Mucosa of descending colon (tissue), 3 donors: ENCODE measurements at regions not wholly inside any gene's neighbourhood (a gene's known extent, or its start where the extent isn't known, plus 50 kb on each side); places are given as distances from the start of the nearest gene placed in this dataset.
"Not testable (repeated sequence)": the region's sequence is repeated elsewhere in the genome, so short reads cannot be mapped to it uniquely, and the experiment has no call there.

Experiments
- ATAC-seq: fragments of 200-7000 bp; cut with Tn5 transposase; one replicate; pipeline ENCODE4 v1.9.1; 2020; ENCODE audit warnings: mild to moderate bottlenecking, moderate library complexity
- DNase-seq, 3 donors: peaks; one replicate each; pipeline ENCODE4 v3.0.0-alpha.2; 2020
- H3K36me3 ChIP-seq: fragments of 200-600 bp; one replicate; pipeline ENCODE4 v1.8.0; 2021; ENCODE audit warnings: low read depth, mild to moderate bottlenecking
- H3K4me1 ChIP-seq: fragments of 200-600 bp; one replicate; pipeline ENCODE4 v1.8.0; 2021; ENCODE audit warnings: low read depth, mild to moderate bottlenecking
- H3K4me3 ChIP-seq: fragments of 200-600 bp; one replicate; pipeline ENCODE4 v1.8.0; 2021; ENCODE audit warnings: mild to moderate bottlenecking
- H3K9me3 ChIP-seq: fragments of 200-600 bp; one replicate; pipeline ENCODE4 v1.8.0; 2021; ENCODE audit warnings: mild to moderate bottlenecking
- intact Hi-C, 2 donors: fragments of 100-400 bp; cut with DNase I in 1 of 2; cut with micrococcal nuclease in 1 of 2; formaldehyde crosslinking; loops; one replicate each; pipeline versions ENCODE4 v1.11.0 to v1.11.1; 2022; cut with DNase I, micrococcal nuclease
- TF ChIP-seq, protein P1 (sequence below): fragments of 200-600 bp; IDR thresholded peaks from one replicate; pipeline ENCODE4 v1.8.0; 2022; ENCODE audit warnings: antibody characterized with exemption, mild to moderate bottlenecking
- donor health status: DM: no; HTN: no; CAD: no; lungs with moderate emphysema.
- donor health status: DM: no; HTN: no; CAD: no.
- donor health status: DM: no; HTN: yes; CAD: no.

- intact Hi-C loops: loop anchor here in 1 of 2 donors (5.0 kb wide), 1 partner anchor 93 kb away; no protein-coding TSS in a partner anchor
- ATAC-seq: no peak
These were observed 96.2 kb downstream of the RGS2 start for GRCh38 chr1:192905049-192905448.

DNA sequence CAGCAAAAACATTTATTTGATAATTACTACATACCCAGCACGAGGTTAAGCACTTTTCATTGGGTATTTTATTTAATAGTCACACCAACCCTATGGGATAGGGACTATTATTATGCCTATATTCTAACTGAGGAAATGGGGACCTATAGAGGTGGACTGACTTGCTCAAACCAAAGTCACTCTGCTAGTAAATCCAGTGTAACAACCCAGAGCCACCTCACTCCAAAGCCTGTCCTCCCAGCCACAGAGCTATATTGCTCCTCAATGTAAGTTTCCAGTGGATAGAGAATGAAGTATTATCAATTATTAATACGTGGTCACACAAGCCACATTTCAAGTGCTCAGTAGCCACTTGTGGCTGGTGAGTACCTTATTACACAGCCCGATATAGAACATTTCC, 97.5 kb downstream of the RGS2 start:
- no peak for ATAC-seq
- intact Hi-C loops: loop anchor here in 1 of 2 donors (5.0 kb wide), 1 partner anchor 94 kb away; no protein-coding TSS in a partner anchor
- H3K4me3 ChIP-seq: no peak overlapping the region
- DNase-seq: no peak
- no peaks in the 10 kb centered on the region for H3K4me1 ChIP-seq
- TF ChIP-seq, protein P1, sequence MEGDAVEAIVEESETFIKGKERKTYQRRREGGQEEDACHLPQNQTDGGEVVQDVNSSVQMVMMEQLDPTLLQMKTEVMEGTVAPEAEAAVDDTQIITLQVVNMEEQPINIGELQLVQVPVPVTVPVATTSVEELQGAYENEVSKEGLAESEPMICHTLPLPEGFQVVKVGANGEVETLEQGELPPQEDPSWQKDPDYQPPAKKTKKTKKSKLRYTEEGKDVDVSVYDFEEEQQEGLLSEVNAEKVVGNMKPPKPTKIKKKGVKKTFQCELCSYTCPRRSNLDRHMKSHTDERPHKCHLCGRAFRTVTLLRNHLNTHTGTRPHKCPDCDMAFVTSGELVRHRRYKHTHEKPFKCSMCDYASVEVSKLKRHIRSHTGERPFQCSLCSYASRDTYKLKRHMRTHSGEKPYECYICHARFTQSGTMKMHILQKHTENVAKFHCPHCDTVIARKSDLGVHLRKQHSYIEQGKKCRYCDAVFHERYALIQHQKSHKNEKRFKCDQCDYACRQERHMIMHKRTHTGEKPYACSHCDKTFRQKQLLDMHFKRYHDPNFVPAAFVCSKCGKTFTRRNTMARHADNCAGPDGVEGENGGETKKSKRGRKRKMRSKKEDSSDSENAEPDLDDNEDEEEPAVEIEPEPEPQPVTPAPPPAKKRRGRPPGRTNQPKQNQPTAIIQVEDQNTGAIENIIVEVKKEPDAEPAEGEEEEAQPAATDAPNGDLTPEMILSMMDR: no peak
- no peaks in the 10 kb centered on the region for H3K9me3 ChIP-seq
- no peaks in the 10 kb centered on the region for H3K36me3 ChIP-seq

More at GRCh38 chr1:192905049-192905448, 96.2 kb downstream of the RGS2 start:
- Histone ChIP-seq H3K4me1 (no peaks in the 10 kb centered on the region), H3K36me3 (no peaks in the 10 kb centered on the region), H3K4me3 (no peak overlapping the region), H3K9me3 (no peaks in the 10 kb centered on the region)
- no peak for DNase-seq
- TF ChIP-seq, protein P1: no peak

DNA sequence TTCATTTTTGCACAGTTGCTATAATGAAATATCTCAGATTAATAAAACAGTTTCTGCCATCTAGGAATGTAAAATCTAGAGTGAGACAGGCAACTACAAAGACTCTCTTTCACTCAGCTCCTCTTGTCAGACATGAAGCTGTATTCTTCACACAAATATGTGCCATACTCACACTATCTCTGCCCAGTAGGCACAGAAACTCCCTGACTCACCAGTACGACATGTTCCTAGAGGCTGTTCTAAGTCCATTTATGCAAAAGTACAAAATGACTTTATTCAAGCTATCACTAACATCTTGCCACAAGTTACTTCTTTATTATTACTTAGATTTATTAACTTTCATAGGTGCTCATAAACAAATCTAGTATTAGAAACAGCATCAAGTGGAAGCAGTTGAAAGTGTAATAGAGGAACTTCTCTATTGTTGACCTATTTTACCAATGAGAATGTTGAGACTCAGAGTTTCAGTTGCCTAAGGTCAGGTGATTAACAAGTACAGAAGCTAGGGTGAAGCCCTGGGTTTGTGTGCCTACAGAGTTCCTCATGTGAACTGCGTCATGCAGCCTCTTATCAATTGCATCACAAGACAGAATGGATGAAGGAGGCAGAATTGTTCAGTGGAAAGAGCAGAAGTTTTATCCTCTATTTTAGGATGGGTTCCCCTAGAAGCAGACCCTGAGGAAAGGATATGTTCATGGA, 98.9 kb downstream of the RGS2 start:
- no peak overlapping the region for H3K4me3 ChIP-seq
- ATAC-seq (peak; percentile 25), DNase-seq (no peak)
- H3K4me1 ChIP-seq: no peaks in the 10 kb centered on the region
- H3K9me3 ChIP-seq: no peaks in the 10 kb centered on the region
- H3K36me3 ChIP-seq: no peaks in the 10 kb centered on the region
- TF ChIP-seq, protein P1: no peak
- intact Hi-C loops: loop anchor here in 1 of 2 donors (5.0 kb wide), 1 partner anchor 95 kb away; no protein-coding TSS in a partner anchor

DNA sequence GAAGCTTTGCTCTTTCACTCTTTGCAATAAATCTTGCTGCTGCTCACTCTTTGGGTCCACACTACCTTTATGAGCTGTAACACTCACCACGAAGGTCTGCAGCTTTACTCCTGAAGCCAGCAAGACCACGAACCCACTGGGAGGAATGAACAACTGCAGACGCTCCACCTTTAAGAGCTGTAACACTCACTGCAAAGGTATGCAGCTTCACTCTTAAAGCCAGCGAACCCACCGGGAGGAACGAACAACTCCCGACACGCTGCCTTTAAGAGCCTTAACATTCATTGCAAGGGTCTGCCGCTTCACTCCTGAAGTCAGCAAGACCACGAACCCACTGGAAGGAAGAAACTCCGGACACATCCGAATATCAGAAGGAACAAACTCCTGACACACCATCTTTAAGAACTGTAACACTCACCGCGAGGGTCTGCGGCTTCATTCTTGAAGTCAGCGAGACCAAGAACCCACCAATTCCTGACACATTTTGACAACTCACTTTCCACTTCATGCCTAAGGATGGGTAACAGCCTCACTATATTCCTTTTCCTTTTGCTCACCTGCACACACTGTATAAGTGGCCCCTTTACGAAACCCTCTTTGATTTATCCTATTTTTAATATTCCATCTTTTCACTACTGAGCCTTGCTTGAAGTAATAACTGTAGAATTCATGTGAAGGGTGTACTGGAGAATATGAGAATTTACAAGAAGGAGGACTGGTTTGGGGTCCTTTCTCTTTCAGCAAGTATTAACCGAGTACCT, 103.2 kb downstream of the RGS2 start:
- intact Hi-C loops, ATAC-seq, H3K4me1 ChIP-seq, H3K4me3 ChIP-seq, DNase-seq, H3K9me3 ChIP-seq, H3K36me3 ChIP-seq: not testable (repeated sequence)

DNA sequence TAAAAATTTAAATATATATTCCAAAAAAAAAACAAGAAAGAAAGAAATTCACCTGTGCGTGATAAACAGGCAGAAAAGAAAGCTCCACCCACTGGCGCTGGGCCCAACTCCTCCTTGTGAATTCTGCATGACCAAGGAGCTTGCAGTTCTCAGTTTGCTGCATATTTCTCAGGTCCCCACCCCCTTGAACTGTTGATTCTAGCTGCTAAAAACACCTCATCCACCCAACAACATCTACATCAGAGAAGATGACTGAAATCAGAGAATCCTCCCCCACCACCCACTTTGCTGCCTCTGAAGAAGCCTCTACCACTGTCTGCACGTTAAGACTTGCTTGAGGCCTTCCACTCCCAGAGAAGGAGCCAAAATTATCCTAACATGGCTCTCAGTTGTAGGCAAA, 104.8 kb downstream of the RGS2 start:
- Histone ChIP-seq H3K9me3 (no peaks in the 10 kb centered on the region), H3K4me1 (no peaks in the 10 kb centered on the region), H3K36me3 (no peaks in the 10 kb centered on the region), H3K4me3 (no peak overlapping the region)
- no peak for ATAC-seq
- TF ChIP-seq, protein P1: no peak
- DNase-seq: peak in 2 of 3 donors; percentile 21 to 31
- intact Hi-C loops: no loop called here

DNA sequence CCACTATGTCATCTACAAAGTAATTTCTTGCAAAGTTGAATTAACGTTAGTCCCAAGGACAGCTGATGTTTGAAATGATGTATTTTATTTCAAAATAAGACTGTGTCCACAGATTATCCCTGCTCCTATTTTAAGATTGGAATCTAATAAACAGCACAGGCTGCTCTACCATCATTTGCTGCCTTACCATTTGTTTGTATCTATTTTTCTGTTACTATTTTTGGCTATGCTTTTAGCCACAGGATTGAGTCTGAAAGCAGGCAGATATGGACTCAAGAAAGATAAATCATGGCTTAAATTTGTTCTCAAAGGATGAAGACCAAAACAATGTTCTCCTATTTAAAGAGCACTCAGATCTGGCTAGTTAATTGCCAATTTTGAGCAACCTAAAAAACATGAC, 105.3 kb downstream of the RGS2 start:
- Histone ChIP-seq H3K4me3 (no peak overlapping the region), H3K36me3 (no peaks in the 10 kb centered on the region), H3K4me1 (no peaks in the 10 kb centered on the region), H3K9me3 (no peaks in the 10 kb centered on the region)
- TF ChIP-seq, protein P1: no peak
- ATAC-seq: no peak
- DNase-seq: no peak
- intact Hi-C loops: no loop called here
